ENCODE measurements at regions not wholly inside any gene's neighbourhood (a gene's known extent, or its start where the extent isn't known, plus 50 kb on each side); places are given as distances from the start of the nearest gene placed in this dataset.

- DNase-seq, result no peak
Observed at GRCh38 chr9:2916382-2916985, 72.6 kb upstream of the PUM3 start.

- no peak for DNase-seq
Observed at GRCh38 chr9:2913026-2913425, 69.1 kb upstream of the PUM3 start.

GRCh38 chr9:2907411-2907810 lies 63.5 kb upstream of the PUM3 start:
- DNase-seq, result no peak

- DNase-seq, result no peak
Observed at GRCh38 chr9:2904242-2904930, 60.5 kb upstream of the PUM3 start.

Measured in islet precursor cell (in vitro differentiated cells).